Prostate gland (tissue), 2 donors: ENCODE measurements at regions not wholly inside any gene's neighbourhood (a gene's known extent, or its start where the extent isn't known, plus 50 kb on each side); places are given as distances from the start of the nearest gene placed in this dataset.

Source experiments
- DNase-seq: peaks from one replicate; pipeline ENCODE4 v3.0.0-alpha.2; 2019; ENCODE audit warnings: low spot score
- H3K27ac ChIP-seq, 2 donors: fragments of 200-600 bp; sonication (generic); 2 replicates each; pipeline ENCODE4 v1.5.1; 2017 to 2019
- H3K27me3 ChIP-seq: fragments of 200-600 bp; sonication (generic); replicated peaks from 2 replicates; pipeline ENCODE4 v1.5.1; 2019; ENCODE audit not compliant: insufficient read depth
- H3K36me3 ChIP-seq, 2 donors: fragments of 200-600 bp; sonication (generic); 1 replicate in 1 of 2; 2 replicates in 1 of 2; pipeline versions ENCODE4 v1.5.1 to v1.8.1; 2017 to 2019
- H3K4me1 ChIP-seq: fragments of 200-600 bp; sonication (generic); replicated peaks from 2 replicates; pipeline ENCODE4 v1.5.1; 2019
- H3K4me3 ChIP-seq, 2 donors: fragments of 200-600 bp; sonication (generic); 2 replicates each; pipeline ENCODE4 v1.5.1; 2017 to 2019
- H3K9me3 ChIP-seq: fragments of 200-600 bp; sonication (generic); 2 replicates; pipeline ENCODE4 v1.5.1; 2017
- POLR2A ChIP-seq: fragments of 450-650 bp; IDR thresholded peaks from one replicate; pipeline ENCODE4 v1.6.1; 2016; ENCODE audit warnings: antibody characterized with exemption, mild to moderate bottlenecking
- POLR2AphosphoS5 ChIP-seq: sonication (generic); formaldehyde crosslinking; IDR thresholded peaks from one replicate; pipeline ENCODE4 v1.6.1; 2017; ENCODE audit warnings: antibody characterized with exemption
- WGBS: methylation state at CpG from one replicate; pipeline ENCODE4 v1.1.5; 2018; 5-methylcytosine and 5-hydroxymethylcytosine counted together
- intact Hi-C: fragments of 100-400 bp; cut with DNase I; formaldehyde crosslinking; loops from one replicate; pipeline ENCODE4 v1.14.2; 2022
- TF ChIP-seq, protein P1 (sequence below), 4 experiments: fragments of 200-600 bp in 2 of 4; fragments of 450-650 bp in 2 of 4; sonication (generic) in 2 of 4; IDR thresholded peaks; 1 replicate in 3 of 4; 2 replicates in 1 of 4; pipeline ENCODE4 v1.5.1; 2016 to 2019; ENCODE audit warnings: antibody characterized with exemption in 4 of 4, mild to moderate bottlenecking in 2 of 4, moderate library complexity in 2 of 4

- Histone ChIP-seq H3K27ac (no peak overlapping the region), H3K9me3 (no peaks in the 10 kb centered on the region), H3K27me3 (no peaks in the 10 kb centered on the region), H3K4me1 (no peaks in the 10 kb centered on the region), H3K4me3 (no peak overlapping the region), H3K36me3 (no peaks in the 10 kb centered on the region)
- no peak for DNase-seq
- WGBS, result 66% methylated on average over 4 of the region's 4 CpGs
- TF ChIP-seq POLR2AphosphoS5, result no peak
- no peak for TF ChIP-seq POLR2A
- TF ChIP-seq, protein P1, sequence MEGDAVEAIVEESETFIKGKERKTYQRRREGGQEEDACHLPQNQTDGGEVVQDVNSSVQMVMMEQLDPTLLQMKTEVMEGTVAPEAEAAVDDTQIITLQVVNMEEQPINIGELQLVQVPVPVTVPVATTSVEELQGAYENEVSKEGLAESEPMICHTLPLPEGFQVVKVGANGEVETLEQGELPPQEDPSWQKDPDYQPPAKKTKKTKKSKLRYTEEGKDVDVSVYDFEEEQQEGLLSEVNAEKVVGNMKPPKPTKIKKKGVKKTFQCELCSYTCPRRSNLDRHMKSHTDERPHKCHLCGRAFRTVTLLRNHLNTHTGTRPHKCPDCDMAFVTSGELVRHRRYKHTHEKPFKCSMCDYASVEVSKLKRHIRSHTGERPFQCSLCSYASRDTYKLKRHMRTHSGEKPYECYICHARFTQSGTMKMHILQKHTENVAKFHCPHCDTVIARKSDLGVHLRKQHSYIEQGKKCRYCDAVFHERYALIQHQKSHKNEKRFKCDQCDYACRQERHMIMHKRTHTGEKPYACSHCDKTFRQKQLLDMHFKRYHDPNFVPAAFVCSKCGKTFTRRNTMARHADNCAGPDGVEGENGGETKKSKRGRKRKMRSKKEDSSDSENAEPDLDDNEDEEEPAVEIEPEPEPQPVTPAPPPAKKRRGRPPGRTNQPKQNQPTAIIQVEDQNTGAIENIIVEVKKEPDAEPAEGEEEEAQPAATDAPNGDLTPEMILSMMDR (IDR thresholded peaks at IDR 0.05), result no peak
- intact Hi-C loops, result no loop called here
Measured at GRCh38 chr4:81688085-81688484, 216.4 kb upstream of the RASGEF1B start.

- no peak for TF ChIP-seq POLR2A
- TF ChIP-seq, protein P1 (IDR thresholded peaks at IDR 0.05), result no peak
- no peak for TF ChIP-seq POLR2AphosphoS5
- intact Hi-C loops, result no loop called here
Measured at GRCh38 chr4:81687471-81687870, 215.8 kb upstream of the RASGEF1B start.

GRCh38 chr4:81685104-81685503, 213.4 kb upstream of the RASGEF1B start:
- no peaks in the 10 kb centered on the region for H3K9me3 ChIP-seq
- H3K4me3 ChIP-seq, result no peak overlapping the region
- no peak for DNase-seq
- no peak overlapping the region for H3K27ac ChIP-seq
- no peaks in the 10 kb centered on the region for H3K27me3 ChIP-seq
- WGBS, result 73% methylated on average over 2 of the region's 2 CpGs
- TF ChIP-seq, protein P1 (IDR thresholded peaks at IDR 0.05), result no peak
- TF ChIP-seq POLR2A (no peak), POLR2AphosphoS5 (no peak)
- intact Hi-C loops, result no loop called here
- H3K36me3 ChIP-seq, result no peaks in the 10 kb centered on the region
- H3K4me1 ChIP-seq, result no peaks in the 10 kb centered on the region

More at GRCh38 chr4:81687471-81687870, 215.8 kb upstream of the RASGEF1B start:
- no peak for DNase-seq
- Histone ChIP-seq H3K27ac (no peak overlapping the region), H3K27me3 (no peaks in the 10 kb centered on the region), H3K4me1 (no peaks in the 10 kb centered on the region), H3K9me3 (no peaks in the 10 kb centered on the region), H3K36me3 (no peaks in the 10 kb centered on the region), H3K4me3 (no peak overlapping the region)
- 100% methylated on average over 1 of the region's 1 CpG for WGBS

GRCh38 chr4:81684352-81684751, 212.6 kb upstream of the RASGEF1B start:
- intact Hi-C loops, result no loop called here
- Histone ChIP-seq H3K27ac (no peak overlapping the region), H3K4me3 (no peak overlapping the region), H3K9me3 (no peaks in the 10 kb centered on the region), H3K36me3 (no peaks in the 10 kb centered on the region), H3K27me3 (no peaks in the 10 kb centered on the region), H3K4me1 (no peaks in the 10 kb centered on the region)
- WGBS, result 93% methylated on average over 4 of the region's 4 CpGs
- no peak for DNase-seq
- no peak for TF ChIP-seq POLR2AphosphoS5
- TF ChIP-seq, protein P1 (IDR thresholded peaks at IDR 0.05), result no peak
- no peak for TF ChIP-seq POLR2A

DNA sequence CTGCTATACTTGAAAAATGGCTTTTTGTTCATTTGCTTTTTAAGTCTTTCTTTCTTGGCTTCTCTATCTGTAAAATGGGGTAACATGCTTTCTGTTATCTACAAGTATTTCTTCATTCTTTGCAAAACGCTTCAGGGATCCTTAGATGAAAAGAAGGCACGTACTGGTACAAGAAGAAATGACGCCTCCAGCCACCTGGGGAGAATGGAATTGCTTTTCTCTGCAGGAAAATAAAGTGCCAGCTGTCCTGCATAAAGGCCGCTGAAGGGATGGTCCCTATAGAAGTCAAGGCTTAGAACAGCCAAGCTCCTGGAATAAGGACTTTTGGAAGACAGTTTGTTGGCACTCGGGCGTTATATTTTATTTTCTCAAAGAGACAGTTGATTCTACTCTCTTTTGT, 210.8 kb upstream of the RASGEF1B start:
- Histone ChIP-seq H3K27ac (no peak overlapping the region), H3K27me3 (no peaks in the 10 kb centered on the region), H3K36me3 (no peaks in the 10 kb centered on the region), H3K4me1 (no peaks in the 10 kb centered on the region), H3K4me3 (no peak overlapping the region), H3K9me3 (no peaks in the 10 kb centered on the region)
- TF ChIP-seq POLR2AphosphoS5, result no peak
- no peak for TF ChIP-seq POLR2A
- TF ChIP-seq, protein P1 (IDR thresholded peaks at IDR 0.05), result no peak
- WGBS, result 86% methylated on average over 6 of the region's 6 CpGs
- intact Hi-C loops, result no loop called here
- no peak for DNase-seq
